GM23338 (cell line): ENCODE measurements at regions not wholly inside any gene's neighbourhood (a gene's known extent, or its start where the extent isn't known, plus 50 kb on each side); places are given as distances from the start of the nearest gene placed in this dataset.

ENCODE experiments used
- ATAC-seq: fragments of 200-7000 bp; cut with Tn5 transposase; 3 replicates; pipeline ENCODE4 v1.9.1; 2020
- DNase-seq: peaks from one replicate; pipeline ENCODE4 v3.0.0-alpha.2; 2015; ENCODE audit warnings: low spot score
- H2AFZ ChIP-seq: fragments of 200-600 bp; sonication (generic); 2 replicates; pipeline ENCODE4 v1.8.0; 2016; ENCODE audit warnings: antibody characterized with exemption, mild to moderate bottlenecking, moderate library complexity
- H3F3A ChIP-seq: fragments of 200-600 bp; sonication (generic); replicated peaks from 2 replicates; pipeline ENCODE4 v1.8.0; 2017; ENCODE audit warnings: antibody characterized with exemption, mixed run types, low read depth
- H3K27ac ChIP-seq: fragments of 200-600 bp; sonication (generic); 2 replicates; pipeline ENCODE4 v1.6.1; 2016; ENCODE audit warnings: low read depth
- H3K27me3 ChIP-seq: fragments of 200-600 bp; sonication (generic); 2 replicates; pipeline ENCODE4 v1.8.0; 2016; ENCODE audit warnings: mild to moderate bottlenecking, mixed run types, moderate library complexity; ENCODE audit not compliant: insufficient read depth
- H3K36me3 ChIP-seq: fragments of 200-600 bp; sonication (generic); 2 replicates; pipeline ENCODE4 v1.8.0; 2016; ENCODE audit warnings: mild to moderate bottlenecking; ENCODE audit not compliant: insufficient read depth
- H3K4me1 ChIP-seq: fragments of 200-600 bp; sonication (generic); 2 replicates; pipeline ENCODE4 v1.8.0; 2016; ENCODE audit warnings: mild to moderate bottlenecking, moderate library complexity; ENCODE audit not compliant: insufficient read depth
- H3K4me2 ChIP-seq: fragments of 200-600 bp; sonication (generic); 2 replicates; pipeline ENCODE4 v1.7.1; 2017; ENCODE audit warnings: mixed run types
- H3K4me3 ChIP-seq: fragments of 200-600 bp; sonication (generic); 2 replicates; pipeline ENCODE4 v1.6.1; 2016; ENCODE audit warnings: mixed run types
- H3K79me2 ChIP-seq: fragments of 200-600 bp; sonication (generic); replicated peaks from 2 replicates; pipeline ENCODE4 v1.8.0; 2017; ENCODE audit warnings: mild to moderate bottlenecking; ENCODE audit not compliant: insufficient read depth
- H3K9me2 ChIP-seq: fragments of 200-600 bp; sonication (generic); 2 replicates; pipeline ENCODE4 v1.8.0; 2017; ENCODE audit not compliant: insufficient read depth
- H4K20me1 ChIP-seq: fragments of 200-600 bp; sonication (generic); replicated peaks from 2 replicates; pipeline ENCODE4 v1.8.0; 2017; ENCODE audit warnings: mild to moderate bottlenecking; ENCODE audit not compliant: insufficient read depth
- H3K27ac Mint-ChIP-seq: 2 replicates; pipeline ENCODE4 v1.8.0; 2020; ENCODE audit warnings: inconsistent platforms, mild to moderate bottlenecking, moderate library complexity, mixed read lengths
- H3K27me3 Mint-ChIP-seq: 3 replicates; pipeline ENCODE4 v1.8.0; 2022; ENCODE audit warnings: low read depth, mild to moderate bottlenecking, moderate library complexity, mixed read lengths, inconsistent platforms; ENCODE audit not compliant: insufficient read depth, poor library complexity
- H3K36me3 Mint-ChIP-seq: 3 replicates; pipeline ENCODE4 v1.8.0; 2021; ENCODE audit warnings: low read depth, mild to moderate bottlenecking, inconsistent platforms, moderate library complexity, mixed read lengths
- H3K4me1 Mint-ChIP-seq: 3 replicates; pipeline ENCODE4 v1.8.0; 2020; ENCODE audit warnings: mild to moderate bottlenecking, inconsistent platforms, mixed read lengths
- H3K4me3 Mint-ChIP-seq: 3 replicates; pipeline ENCODE4 v1.8.0; 2021; ENCODE audit warnings: moderate library complexity, mild to moderate bottlenecking, inconsistent platforms, mixed read lengths
- H3K9me3 Mint-ChIP-seq: 3 replicates; pipeline ENCODE4 v1.8.0; 2020; ENCODE audit warnings: moderate library complexity, mild to moderate bottlenecking, inconsistent platforms, mixed read lengths
- CREB1 ChIP-seq: fragments of 250-450 bp; sonication (Bioruptor Pico); IDR thresholded peaks from 2 replicates; pipeline ENCODE4 v1.5.0; 2020; ENCODE audit warnings: low read depth, mild to moderate bottlenecking, moderate library complexity
- EZH2 ChIP-seq: fragments of 200-600 bp; sonication (generic); IDR thresholded peaks from one replicate; pipeline ENCODE4 v1.8.0; 2017; ENCODE audit warnings: antibody characterized with exemption, mild to moderate bottlenecking, low read depth; ENCODE audit not compliant: unreplicated experiment
- EZH2phosphoT487 ChIP-seq: fragments of 200-600 bp; sonication (generic); IDR thresholded peaks from one replicate; pipeline ENCODE4 v1.8.1; 2018; ENCODE audit warnings: antibody characterized with exemption; ENCODE audit not compliant: unreplicated experiment
- JUNB ChIP-seq: IDR thresholded peaks from one replicate; pipeline ENCODE4 v1.6.1; 2016; ENCODE audit warnings: antibody characterized with exemption; ENCODE audit not compliant: unreplicated experiment
- NANOG ChIP-seq: IDR thresholded peaks from 2 replicates; pipeline ENCODE4 v1.6.1; 2016; ENCODE audit warnings: antibody characterized with exemption, borderline replicate concordance
- POLR2AphosphoS5 ChIP-seq: IDR thresholded peaks from 2 replicates; pipeline ENCODE4 v1.6.1; 2016; ENCODE audit warnings: antibody characterized with exemption, low read depth
- STAT1 ChIP-seq: IDR thresholded peaks from one replicate; pipeline ENCODE4 v1.6.1; 2016; ENCODE audit warnings: antibody characterized with exemption; ENCODE audit not compliant: unreplicated experiment
- ZNF114 ChIP-seq: fragments of 250-450 bp; sonication (Bioruptor Pico); IDR thresholded peaks from 2 replicates; pipeline ENCODE4 v1.5.0; 2020; ENCODE audit warnings: mild to moderate bottlenecking, moderate library complexity
- ZNF331 ChIP-seq: fragments of 250-450 bp; sonication (Bioruptor Pico); IDR thresholded peaks from 2 replicates; pipeline ENCODE4 v1.5.0; 2020; ENCODE audit warnings: low read depth, mild to moderate bottlenecking, moderate library complexity
- TF ChIP-seq, protein P1 (sequence below), 2 experiments: fragments of 200-600 bp in 1 of 2; sonication (generic) in 1 of 2; conservative IDR thresholded peaks; 2 replicates each; pipeline versions ENCODE4 v1.5.1 to v1.6.1; 2016 to 2017; ENCODE audit warnings: antibody characterized with exemption in 2 of 2, low read depth in 2 of 2, mild to moderate bottlenecking in 2 of 2, moderate library complexity in 1 of 2
- TF ChIP-seq, protein P2 (sequence below): IDR thresholded peaks from one replicate; pipeline ENCODE4 v1.6.1; 2018; ENCODE audit warnings: antibody characterized with exemption; ENCODE audit not compliant: unreplicated experiment
- TF ChIP-seq, protein P3 (sequence below): IDR thresholded peaks from 2 replicates; pipeline ENCODE4 v1.6.1; 2016; ENCODE audit warnings: antibody characterized with exemption

DNA sequence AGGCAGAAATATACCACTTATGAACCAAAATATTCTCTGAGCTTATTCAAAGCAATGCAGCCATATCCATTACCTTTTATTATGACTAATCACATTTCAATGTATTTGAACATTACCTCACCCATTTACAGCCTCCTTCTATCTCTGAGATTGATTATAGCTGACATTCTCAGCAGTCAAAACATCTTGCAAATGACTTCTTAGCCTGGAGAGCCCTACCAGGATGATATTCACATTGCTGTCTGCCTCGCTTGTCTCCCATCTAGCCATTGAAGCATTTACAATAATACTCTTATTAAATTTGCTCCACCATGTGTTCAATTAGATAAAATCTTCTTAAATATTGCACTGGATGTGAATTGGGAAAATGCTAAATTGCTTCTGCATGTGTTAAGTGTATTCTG is 1879.9 kb upstream of the ACO1 start:
- TF ChIP-seq EZH2 (no peak), CREB1 (no peak), EZH2phosphoT487 (no peak), STAT1 (no peak), POLR2AphosphoS5 (no peak), JUNB (no peak)
- TF ChIP-seq, protein P1, sequence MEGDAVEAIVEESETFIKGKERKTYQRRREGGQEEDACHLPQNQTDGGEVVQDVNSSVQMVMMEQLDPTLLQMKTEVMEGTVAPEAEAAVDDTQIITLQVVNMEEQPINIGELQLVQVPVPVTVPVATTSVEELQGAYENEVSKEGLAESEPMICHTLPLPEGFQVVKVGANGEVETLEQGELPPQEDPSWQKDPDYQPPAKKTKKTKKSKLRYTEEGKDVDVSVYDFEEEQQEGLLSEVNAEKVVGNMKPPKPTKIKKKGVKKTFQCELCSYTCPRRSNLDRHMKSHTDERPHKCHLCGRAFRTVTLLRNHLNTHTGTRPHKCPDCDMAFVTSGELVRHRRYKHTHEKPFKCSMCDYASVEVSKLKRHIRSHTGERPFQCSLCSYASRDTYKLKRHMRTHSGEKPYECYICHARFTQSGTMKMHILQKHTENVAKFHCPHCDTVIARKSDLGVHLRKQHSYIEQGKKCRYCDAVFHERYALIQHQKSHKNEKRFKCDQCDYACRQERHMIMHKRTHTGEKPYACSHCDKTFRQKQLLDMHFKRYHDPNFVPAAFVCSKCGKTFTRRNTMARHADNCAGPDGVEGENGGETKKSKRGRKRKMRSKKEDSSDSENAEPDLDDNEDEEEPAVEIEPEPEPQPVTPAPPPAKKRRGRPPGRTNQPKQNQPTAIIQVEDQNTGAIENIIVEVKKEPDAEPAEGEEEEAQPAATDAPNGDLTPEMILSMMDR (conservative IDR thresholded peaks at IDR 0.05; ENCODE audit: low read depth in 2 of 2), result no peak
- Mint-ChIP-seq H3K27me3 (no peaks in the 10 kb centered on the region), H3K27ac (no peak overlapping the region), H3K9me3 (no peaks in the 10 kb centered on the region), H3K4me3 (no peak overlapping the region), H3K36me3 (no peaks in the 10 kb centered on the region), H3K4me1 (no peaks in the 10 kb centered on the region)
- no peaks in the 10 kb centered on the region for H3K36me3 ChIP-seq
- H3K27ac ChIP-seq, result no peak overlapping the region
- no peaks in the 10 kb centered on the region for H3K9me2 ChIP-seq
- no peaks in the 10 kb centered on the region for H3K4me1 ChIP-seq
- DNase-seq, result no peak
- H3F3A ChIP-seq, result no peaks in the 10 kb centered on the region
- H3K27me3 ChIP-seq, result no peaks in the 10 kb centered on the region
- no peak overlapping the region for H2AFZ ChIP-seq
- H4K20me1 ChIP-seq, result no peaks in the 10 kb centered on the region
- no peak for ATAC-seq
- no peaks in the 10 kb centered on the region for H3K79me2 ChIP-seq
- no peak overlapping the region for H3K4me3 ChIP-seq
- H3K4me2 ChIP-seq, result no peak overlapping the region

DNA sequence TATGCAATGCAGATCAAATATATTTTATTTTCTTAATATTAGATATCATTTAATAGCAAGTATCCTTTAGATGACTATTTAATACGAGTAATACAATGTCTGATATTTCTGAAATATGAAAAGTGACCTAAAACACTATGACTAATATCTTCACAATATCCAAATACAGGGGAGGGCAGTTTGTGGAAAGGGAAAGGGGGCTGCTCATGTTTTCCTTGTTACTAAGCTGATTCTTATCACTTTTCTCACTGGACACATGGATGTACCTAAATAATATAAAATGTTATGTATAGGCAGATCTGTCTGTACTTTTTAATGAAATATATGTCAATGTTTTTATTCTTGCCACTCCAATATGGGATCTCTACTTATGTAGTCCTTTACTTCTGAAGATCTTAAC is 1879.1 kb upstream of the ACO1 start:
- no peak overlapping the region for H3K4me2 ChIP-seq
- no peak overlapping the region for H3K27ac ChIP-seq
- no peak overlapping the region for H3K4me3 ChIP-seq
- no peak overlapping the region for H3K27ac Mint-ChIP-seq
- H3K27me3 ChIP-seq, result no peaks in the 10 kb centered on the region
- no peaks in the 10 kb centered on the region for H3K9me2 ChIP-seq
- H3K4me1 Mint-ChIP-seq, result no peaks in the 10 kb centered on the region
- H3K79me2 ChIP-seq, result no peaks in the 10 kb centered on the region
- H3K36me3 Mint-ChIP-seq, result no peaks in the 10 kb centered on the region
- H3K27me3 Mint-ChIP-seq, result no peaks in the 10 kb centered on the region
- H2AFZ ChIP-seq, result no peak overlapping the region
- H3K9me3 Mint-ChIP-seq, result no peaks in the 10 kb centered on the region
- ATAC-seq (no peak), DNase-seq (no peak)
- no peaks in the 10 kb centered on the region for H3K4me1 ChIP-seq
- no peak overlapping the region for H3K4me3 Mint-ChIP-seq
- H4K20me1 ChIP-seq, result no peaks in the 10 kb centered on the region
- no peaks in the 10 kb centered on the region for H3F3A ChIP-seq
- H3K36me3 ChIP-seq, result no peaks in the 10 kb centered on the region
- TF ChIP-seq STAT1 (no peak), JUNB (no peak), ZNF114 (CRISPR knock-in tag) (no peak), CREB1 (no peak), EZH2 (no peak), NANOG (no peak), ZNF331 (CRISPR knock-in tag) (no peak), EZH2phosphoT487 (no peak), POLR2AphosphoS5 (no peak)
- TF ChIP-seq, protein P2, sequence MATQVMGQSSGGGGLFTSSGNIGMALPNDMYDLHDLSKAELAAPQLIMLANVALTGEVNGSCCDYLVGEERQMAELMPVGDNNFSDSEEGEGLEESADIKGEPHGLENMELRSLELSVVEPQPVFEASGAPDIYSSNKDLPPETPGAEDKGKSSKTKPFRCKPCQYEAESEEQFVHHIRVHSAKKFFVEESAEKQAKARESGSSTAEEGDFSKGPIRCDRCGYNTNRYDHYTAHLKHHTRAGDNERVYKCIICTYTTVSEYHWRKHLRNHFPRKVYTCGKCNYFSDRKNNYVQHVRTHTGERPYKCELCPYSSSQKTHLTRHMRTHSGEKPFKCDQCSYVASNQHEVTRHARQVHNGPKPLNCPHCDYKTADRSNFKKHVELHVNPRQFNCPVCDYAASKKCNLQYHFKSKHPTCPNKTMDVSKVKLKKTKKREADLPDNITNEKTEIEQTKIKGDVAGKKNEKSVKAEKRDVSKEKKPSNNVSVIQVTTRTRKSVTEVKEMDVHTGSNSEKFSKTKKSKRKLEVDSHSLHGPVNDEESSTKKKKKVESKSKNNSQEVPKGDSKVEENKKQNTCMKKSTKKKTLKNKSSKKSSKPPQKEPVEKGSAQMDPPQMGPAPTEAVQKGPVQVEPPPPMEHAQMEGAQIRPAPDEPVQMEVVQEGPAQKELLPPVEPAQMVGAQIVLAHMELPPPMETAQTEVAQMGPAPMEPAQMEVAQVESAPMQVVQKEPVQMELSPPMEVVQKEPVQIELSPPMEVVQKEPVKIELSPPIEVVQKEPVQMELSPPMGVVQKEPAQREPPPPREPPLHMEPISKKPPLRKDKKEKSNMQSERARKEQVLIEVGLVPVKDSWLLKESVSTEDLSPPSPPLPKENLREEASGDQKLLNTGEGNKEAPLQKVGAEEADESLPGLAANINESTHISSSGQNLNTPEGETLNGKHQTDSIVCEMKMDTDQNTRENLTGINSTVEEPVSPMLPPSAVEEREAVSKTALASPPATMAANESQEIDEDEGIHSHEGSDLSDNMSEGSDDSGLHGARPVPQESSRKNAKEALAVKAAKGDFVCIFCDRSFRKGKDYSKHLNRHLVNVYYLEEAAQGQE, result no peak
- TF ChIP-seq, protein P3, sequence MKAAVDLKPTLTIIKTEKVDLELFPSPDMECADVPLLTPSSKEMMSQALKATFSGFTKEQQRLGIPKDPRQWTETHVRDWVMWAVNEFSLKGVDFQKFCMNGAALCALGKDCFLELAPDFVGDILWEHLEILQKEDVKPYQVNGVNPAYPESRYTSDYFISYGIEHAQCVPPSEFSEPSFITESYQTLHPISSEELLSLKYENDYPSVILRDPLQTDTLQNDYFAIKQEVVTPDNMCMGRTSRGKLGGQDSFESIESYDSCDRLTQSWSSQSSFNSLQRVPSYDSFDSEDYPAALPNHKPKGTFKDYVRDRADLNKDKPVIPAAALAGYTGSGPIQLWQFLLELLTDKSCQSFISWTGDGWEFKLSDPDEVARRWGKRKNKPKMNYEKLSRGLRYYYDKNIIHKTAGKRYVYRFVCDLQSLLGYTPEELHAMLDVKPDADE, result no peak
- TF ChIP-seq, protein P1 (conservative IDR thresholded peaks at IDR 0.05; ENCODE audit: low read depth in 2 of 2), result no peak
